HepG2 (cell line): ENCODE measurements at regions not wholly inside any gene's neighbourhood (a gene's known extent, or its start where the extent isn't known, plus 50 kb on each side); places are given as distances from the start of the nearest gene placed in this dataset.

Source experiments
- ATAC-seq: fragments of 200-7000 bp; cut with Tn5 transposase; 3 replicates; pipeline ENCODE4 v1.9.1; 2020; ENCODE audit warnings: mild to moderate bottlenecking, moderate library complexity
- BruUV-seq: library from RNA; stranded (reverse); fragments of 400-500 nt; replicated peaks from 2 replicates; lab custom pipeline; 2021; lab: Mats Ljungman, UMichigan
- CTCF ChIA-PET: fragments of 300-600 bp; formaldehyde crosslinking; extraction: SDS; loops from one replicate; lab custom pipeline; 2021; ENCODE audit warnings: low total read pairs, inconsistent platforms, low intra/inter-chr PET ratio; lab: Yijun Ruan, JAX
- POLR2A ChIA-PET: fragments of 350-600 bp; sonication (Branson Sonifier 250); formaldehyde crosslinking; loops from one replicate; lab custom pipeline; 2020; ENCODE audit warnings: antibody characterized with exemption, inconsistent platforms; lab: Yijun Ruan, JAX
- DNase-seq: peaks from one replicate; pipeline ENCODE4 v3.0.0-alpha.2; 2015; ENCODE audit warnings: low spot score
- FAIRE-seq: peaks from 3 replicates; lab custom pipeline; 2011; peaks lifted over from hg19 to GRCh38; lab: Jason Lieb, UNC
- H2AFZ ChIP-seq: one replicate; pipeline ENCODE4 v1.6.1; 2011; ENCODE audit warnings: low read length, inconsistent platforms
- H3K27ac ChIP-seq: fragments of 300-600 bp; 3 replicates; pipeline ENCODE4 v1.8.0; 2011; ENCODE audit warnings: mixed run types, mild to moderate bottlenecking, mixed read lengths, low read length, inconsistent platforms; ENCODE audit not compliant: insufficient read depth; ENCODE audit errors: extremely low read length
- H3K27me3 ChIP-seq, 2 experiments: fragments of 200-600 bp in 1 of 2; 2 replicates in 1 of 2; 3 replicates in 1 of 2; pipeline versions ENCODE4 v1.6.0 to v1.8.0; 2011; ENCODE audit warnings: low read length in 2 of 2, mild to moderate bottlenecking in 2 of 2, moderate library complexity in 2 of 2, inconsistent platforms in 1 of 2; ENCODE audit not compliant: insufficient read depth in 2 of 2, control insufficient read depth in 1 of 2
- H3K36me3 ChIP-seq, 2 experiments: fragments of 200-600 bp in 1 of 2; replicated peaks in 1 of 2; 2 replicates in 1 of 2; 3 replicates in 1 of 2; pipeline versions ENCODE4 v1.5.1 to v1.8.0; 2011; ENCODE audit warnings: low read length in 2 of 2, inconsistent platforms in 1 of 2; ENCODE audit not compliant: insufficient read depth in 2 of 2, control insufficient read depth in 1 of 2
- H3K4me1 ChIP-seq: 2 replicates; pipeline ENCODE4 v1.5.1; 2012; ENCODE audit warnings: low read length, inconsistent platforms; ENCODE audit not compliant: insufficient read depth
- H3K4me2 ChIP-seq: 2 replicates; pipeline ENCODE4 v1.6.0; 2011; ENCODE audit warnings: low read depth, low read length, inconsistent platforms
- H3K4me3 ChIP-seq, 3 experiments: fragments of 200-600 bp in 1 of 3; sonication (generic), shearing (Covaris generic) in 1 of 3; replicated peaks in 1 of 3; 2 replicates each; pipeline ENCODE4 v1.5.1; 2011 to 2016; ENCODE audit warnings: low read length in 3 of 3, inconsistent platforms in 2 of 3, low read depth in 2 of 3, mild to moderate bottlenecking in 2 of 3, control low read depth in 1 of 3, mixed read lengths in 1 of 3; ENCODE audit not compliant: insufficient read depth in 1 of 3
- H3K79me2 ChIP-seq: one replicate; pipeline ENCODE4 v1.6.1; 2011; ENCODE audit warnings: low read length, inconsistent platforms; ENCODE audit not compliant: insufficient read depth
- H3K9ac ChIP-seq: 2 replicates; pipeline ENCODE4 v1.6.0; 2011; ENCODE audit warnings: mild to moderate bottlenecking, low read depth, low read length, inconsistent platforms; ENCODE audit not compliant: insufficient read depth
- H3K9me3 ChIP-seq: 2 replicates; pipeline ENCODE4 v1.5.1; 2012; ENCODE audit warnings: mild to moderate bottlenecking, low read length
- H4K20me1 ChIP-seq: 2 replicates; pipeline ENCODE4 v1.6.0; 2011; ENCODE audit warnings: inconsistent platforms, mild to moderate bottlenecking, low read length, moderate library complexity; ENCODE audit not compliant: insufficient read depth
- HDAC2 ChIP-seq: sonication (generic); formaldehyde crosslinking; IDR thresholded peaks from 2 replicates; pipeline ENCODE4 v1.4.0; 2020; ENCODE audit warnings: missing genetic modification reagents
- MEF2D ChIP-seq: sonication (generic); formaldehyde crosslinking; IDR thresholded peaks from 2 replicates; pipeline ENCODE4 v1.5.1; 2020; ENCODE audit warnings: mild to moderate bottlenecking, missing genetic modification reagents
- MIER2 ChIP-seq: IDR thresholded peaks from 2 replicates; pipeline ENCODE4 v1.6.1; 2016; ENCODE audit warnings: missing biosample characterization, missing genetic modification reagents
- PHF20 ChIP-seq: sonication (generic); formaldehyde crosslinking; IDR thresholded peaks from 2 replicates; pipeline ENCODE4 v1.5.0; 2020; ENCODE audit warnings: mild to moderate bottlenecking, missing genetic modification reagents
- SP1 ChIP-seq, 2 experiments: fragments of 450-650 bp in 1 of 2; sonication (generic) in 1 of 2; formaldehyde crosslinking in 1 of 2; IDR thresholded peaks; 2 replicates each; pipeline versions ENCODE4 v1.4.0 to v1.6.1; 2016 to 2020; ENCODE audit warnings: missing genetic modification reagents in 1 of 2
- SRSF1 ChIP-seq: fragments of 200-400 bp; formaldehyde crosslinking; optimal IDR thresholded peaks from 2 replicates; pipeline ENCODE3; 2017; ENCODE audit warnings: mild to moderate bottlenecking, low read depth, low read length, moderate library complexity
- STAG1 ChIP-seq: sonication (generic); formaldehyde crosslinking; IDR thresholded peaks from 2 replicates; pipeline ENCODE4 v1.4.0; 2020; ENCODE audit warnings: missing genetic modification reagents
- TFDP1 ChIP-seq: IDR thresholded peaks from 2 replicates; pipeline ENCODE4 v1.6.1; 2016; ENCODE audit warnings: missing compliant biosample characterization, missing genetic modification reagents, borderline replicate concordance
- ZBTB7A ChIP-seq: sonication (generic); formaldehyde crosslinking; IDR thresholded peaks from 2 replicates; pipeline ENCODE4 v1.8.0; 2022; ENCODE audit warnings: mild to moderate bottlenecking, missing genetic modification reagents
- ZBTB7B ChIP-seq: sonication (generic); formaldehyde crosslinking; IDR thresholded peaks from 2 replicates; pipeline ENCODE4 v1.4.0; 2020; ENCODE audit warnings: missing genetic modification reagents
- ZMYM3 ChIP-seq: sonication (generic); formaldehyde crosslinking; IDR thresholded peaks from 2 replicates; pipeline ENCODE4 v1.5.1; 2020; ENCODE audit warnings: mild to moderate bottlenecking, missing genetic modification reagents
- ZNF367 ChIP-seq: sonication (generic); formaldehyde crosslinking; IDR thresholded peaks from 2 replicates; pipeline ENCODE4 v1.4.0; 2020; ENCODE audit warnings: missing genetic modification reagents, borderline replicate concordance
- ZNF451 ChIP-seq: sonication (generic); formaldehyde crosslinking; IDR thresholded peaks from 2 replicates; pipeline ENCODE4 v1.5.0; 2020; ENCODE audit warnings: mild to moderate bottlenecking, missing genetic modification reagents
- ZNF598 ChIP-seq: sonication (generic); formaldehyde crosslinking; IDR thresholded peaks from 2 replicates; pipeline ENCODE4 v1.5.1; 2020; ENCODE audit warnings: mild to moderate bottlenecking, missing genetic modification reagents, borderline replicate concordance
- ZNF761 ChIP-seq: sonication (generic); formaldehyde crosslinking; conservative IDR thresholded peaks from 2 replicates; pipeline ENCODE4 v1.4.0; 2020; ENCODE audit warnings: mild to moderate bottlenecking, missing genetic modification reagents
- WGBS: methylation state at CpG from one replicate; pipeline ENCODE4 v1.1.6; 2017; ENCODE audit warnings: low lambda C conversion rate; 5-methylcytosine and 5-hydroxymethylcytosine counted together
- in situ Hi-C: cut with HindIII; loops from 2 replicates; pipeline ENCODE4 v1.10.0; 2017; ENCODE audit warnings: low pct_unique_long_range_greater_than_20kb; ENCODE audit not compliant: extremely low pct_ligation_motif_present
- intact Hi-C: fragments of 100-400 bp; cut with micrococcal nuclease; formaldehyde crosslinking; loops from one replicate; pipeline ENCODE4 v1.10.0; 2022; ENCODE audit not compliant: unreplicated experiment
- TF ChIP-seq, protein P1 (sequence below): IDR thresholded peaks from 2 replicates; pipeline ENCODE4 v1.6.1; 2016; ENCODE audit warnings: low read depth, control low read depth
- TF ChIP-seq, protein P2 (sequence below): fragments of 450-650 bp; IDR thresholded peaks from 2 replicates; pipeline ENCODE4 v1.6.1; 2017
- TF ChIP-seq, protein P3 (sequence below): sonication (generic); formaldehyde crosslinking; IDR thresholded peaks from 2 replicates; pipeline ENCODE4 v1.4.0; 2020; ENCODE audit warnings: missing genetic modification reagents

- no TSS peak for BruUV-seq
- ATAC-seq: no peak
- TF ChIP-seq, protein P1, sequence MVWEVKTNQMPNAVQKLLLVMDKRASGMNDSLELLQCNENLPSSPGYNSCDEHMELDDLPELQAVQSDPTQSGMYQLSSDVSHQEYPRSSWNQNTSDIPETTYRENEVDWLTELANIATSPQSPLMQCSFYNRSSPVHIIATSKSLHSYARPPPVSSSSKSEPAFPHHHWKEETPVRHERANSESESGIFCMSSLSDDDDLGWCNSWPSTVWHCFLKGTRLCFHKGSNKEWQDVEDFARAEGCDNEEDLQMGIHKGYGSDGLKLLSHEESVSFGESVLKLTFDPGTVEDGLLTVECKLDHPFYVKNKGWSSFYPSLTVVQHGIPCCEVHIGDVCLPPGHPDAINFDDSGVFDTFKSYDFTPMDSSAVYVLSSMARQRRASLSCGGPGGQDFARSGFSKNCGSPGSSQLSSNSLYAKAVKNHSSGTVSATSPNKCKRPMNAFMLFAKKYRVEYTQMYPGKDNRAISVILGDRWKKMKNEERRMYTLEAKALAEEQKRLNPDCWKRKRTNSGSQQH (CRISPR knock-in tag): no peak
- TF ChIP-seq ZBTB7A (CRISPR knock-in tag) (no peak), HDAC2 (no peak), SP1 (IDR thresholded peaks at IDR 0.05) (no peak), SP1 (CRISPR knock-in tag; IDR thresholded peaks at IDR 0.05) (no peak), STAG1 (no peak), TFDP1 (CRISPR knock-in tag) (no peak), MIER2 (CRISPR knock-in tag) (no peak), ZNF451 (no peak), SRSF1 (no peak), ZNF598 (no peak), ZBTB7B (no peak), PHF20 (CRISPR knock-in tag) (no peak), MEF2D (CRISPR knock-in tag) (no peak), ZNF367 (CRISPR knock-in tag) (no peak), ZNF761 (CRISPR knock-in tag) (no peak), ZMYM3 (CRISPR knock-in tag) (no peak)
- TF ChIP-seq, protein P2, sequence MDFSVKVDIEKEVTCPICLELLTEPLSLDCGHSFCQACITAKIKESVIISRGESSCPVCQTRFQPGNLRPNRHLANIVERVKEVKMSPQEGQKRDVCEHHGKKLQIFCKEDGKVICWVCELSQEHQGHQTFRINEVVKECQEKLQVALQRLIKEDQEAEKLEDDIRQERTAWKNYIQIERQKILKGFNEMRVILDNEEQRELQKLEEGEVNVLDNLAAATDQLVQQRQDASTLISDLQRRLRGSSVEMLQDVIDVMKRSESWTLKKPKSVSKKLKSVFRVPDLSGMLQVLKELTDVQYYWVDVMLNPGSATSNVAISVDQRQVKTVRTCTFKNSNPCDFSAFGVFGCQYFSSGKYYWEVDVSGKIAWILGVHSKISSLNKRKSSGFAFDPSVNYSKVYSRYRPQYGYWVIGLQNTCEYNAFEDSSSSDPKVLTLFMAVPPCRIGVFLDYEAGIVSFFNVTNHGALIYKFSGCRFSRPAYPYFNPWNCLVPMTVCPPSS: no peak
- TF ChIP-seq, protein P3, sequence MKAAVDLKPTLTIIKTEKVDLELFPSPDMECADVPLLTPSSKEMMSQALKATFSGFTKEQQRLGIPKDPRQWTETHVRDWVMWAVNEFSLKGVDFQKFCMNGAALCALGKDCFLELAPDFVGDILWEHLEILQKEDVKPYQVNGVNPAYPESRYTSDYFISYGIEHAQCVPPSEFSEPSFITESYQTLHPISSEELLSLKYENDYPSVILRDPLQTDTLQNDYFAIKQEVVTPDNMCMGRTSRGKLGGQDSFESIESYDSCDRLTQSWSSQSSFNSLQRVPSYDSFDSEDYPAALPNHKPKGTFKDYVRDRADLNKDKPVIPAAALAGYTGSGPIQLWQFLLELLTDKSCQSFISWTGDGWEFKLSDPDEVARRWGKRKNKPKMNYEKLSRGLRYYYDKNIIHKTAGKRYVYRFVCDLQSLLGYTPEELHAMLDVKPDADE (CRISPR knock-in tag): no peak
- H4K20me1 ChIP-seq: no peaks in the 10 kb centered on the region; the same call in 1 of the 2 replicates
- H3K9me3 ChIP-seq: no peaks in the 10 kb centered on the region
- ChIA-PET POLR2A (no interaction called here), CTCF (no interaction called here)
- H3K27me3 ChIP-seq: peaks cover 23 to 71% of the 10 kb centered on the region in 2 experiments; a peak in 4 of 5 replicates
- in situ Hi-C loops: no loop called here
- no peak overlapping the region for H3K4me2 ChIP-seq
- H3K79me2 ChIP-seq: no peaks in the 10 kb centered on the region
- H3K4me3 ChIP-seq: no peak overlapping the region
- no peak for FAIRE-seq
- no peaks in the 10 kb centered on the region for H3K36me3 ChIP-seq
- no peak overlapping the region for H3K27ac ChIP-seq
- H2AFZ ChIP-seq: no peak overlapping the region
- no peak for DNase-seq
- H3K4me1 ChIP-seq: no peaks in the 10 kb centered on the region
- WGBS: 56% methylated on average over 7 of the region's 15 CpGs
- intact Hi-C loops: no loop called here
- H3K9ac ChIP-seq: no peak overlapping the region
These were observed 57.5 kb upstream of the ZNF469 start for GRCh38 chr16:88325087-88325750.
